Activated CD8-positive, alpha-beta memory T cell treated with anti-CD3 and anti-CD28 coated beads for 1 hour (primary cell): ENCODE measurements at regions not wholly inside any gene's neighbourhood (a gene's known extent, or its start where the extent isn't known, plus 50 kb on each side); places are given as distances from the start of the nearest gene placed in this dataset.

Source experiments
- DNase-seq, 2 donors: peaks; one replicate each; pipeline ENCODE4 v3.0.0-alpha.2; 2020; ENCODE audit warnings: low read depth in 1 of 2; ENCODE audit errors: extremely low read depth in 1 of 2

DNA sequence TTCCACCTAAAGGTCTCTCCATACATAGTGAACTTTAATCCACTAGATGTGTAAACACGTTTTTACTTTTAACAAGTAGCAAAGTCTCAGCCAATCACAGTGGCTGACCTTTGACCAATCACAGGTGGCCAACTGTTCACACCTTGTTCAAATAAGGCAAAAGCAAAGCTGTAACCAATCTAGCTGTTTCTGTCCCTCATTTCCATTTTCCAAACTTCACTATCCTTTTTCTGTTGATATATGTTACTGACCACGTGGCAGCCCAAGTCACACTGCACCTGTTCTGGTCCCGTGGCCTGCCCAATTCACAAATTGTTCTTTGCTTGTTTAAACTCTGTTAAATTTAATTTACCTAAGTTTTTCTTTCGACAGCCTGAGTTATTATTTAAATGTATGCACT, 393.5 kb upstream of the NETO1 start:
- DNase-seq: no peak

DNA sequence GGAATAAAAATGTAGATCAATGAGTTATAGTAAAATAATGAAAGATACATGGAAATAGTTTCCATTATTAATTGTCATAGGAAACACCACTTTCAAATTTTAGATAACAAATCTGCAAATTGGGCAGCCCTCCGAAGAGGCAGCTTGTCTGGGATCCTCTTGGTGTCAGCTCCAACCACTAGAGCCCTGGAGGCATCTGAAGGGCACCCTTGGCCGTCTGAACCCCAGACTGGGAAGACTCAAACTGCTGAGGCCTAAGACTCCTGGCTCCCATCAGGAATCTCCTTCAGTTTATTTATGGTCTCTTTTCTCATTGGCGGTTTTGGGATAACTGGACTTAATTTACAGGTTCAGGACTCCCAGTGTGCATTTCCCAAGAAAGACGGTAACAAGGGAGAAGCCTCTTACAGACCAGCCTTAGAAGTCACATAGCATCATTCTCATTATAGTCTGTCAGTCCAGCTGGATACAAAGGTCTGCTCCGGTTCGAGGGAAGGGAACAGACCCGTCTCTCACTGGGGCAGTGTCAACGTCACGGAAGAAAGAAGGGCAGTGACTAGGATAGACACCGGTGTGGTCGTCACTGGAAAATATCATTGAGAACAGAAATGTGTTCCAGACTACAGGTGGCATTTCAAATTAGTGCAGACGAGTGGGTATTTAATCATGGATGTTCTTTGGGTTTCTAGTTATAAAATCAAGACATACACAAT, 390.7 kb upstream of the NETO1 start:
- DNase-seq: no peak

DNA sequence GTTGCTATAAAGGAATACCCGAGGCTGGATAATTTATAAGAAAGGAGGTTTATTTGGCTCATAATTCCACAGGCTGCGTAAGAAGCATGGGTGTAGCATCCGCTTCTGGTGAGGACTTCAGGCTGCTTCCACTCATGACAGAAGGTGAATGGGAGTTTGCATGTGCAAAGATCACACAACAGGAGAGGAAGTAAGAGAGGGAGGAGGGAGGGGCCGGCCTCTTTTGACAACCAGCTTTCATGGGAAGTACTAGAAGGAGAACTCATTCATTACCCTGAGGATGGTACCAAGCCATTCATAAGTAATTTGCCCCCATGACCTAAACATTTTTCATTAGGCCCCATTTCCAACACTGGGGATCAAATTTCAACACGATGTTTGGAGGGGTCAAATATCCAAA, 386.8 kb upstream of the NETO1 start:
- DNase-seq: no peak

DNA sequence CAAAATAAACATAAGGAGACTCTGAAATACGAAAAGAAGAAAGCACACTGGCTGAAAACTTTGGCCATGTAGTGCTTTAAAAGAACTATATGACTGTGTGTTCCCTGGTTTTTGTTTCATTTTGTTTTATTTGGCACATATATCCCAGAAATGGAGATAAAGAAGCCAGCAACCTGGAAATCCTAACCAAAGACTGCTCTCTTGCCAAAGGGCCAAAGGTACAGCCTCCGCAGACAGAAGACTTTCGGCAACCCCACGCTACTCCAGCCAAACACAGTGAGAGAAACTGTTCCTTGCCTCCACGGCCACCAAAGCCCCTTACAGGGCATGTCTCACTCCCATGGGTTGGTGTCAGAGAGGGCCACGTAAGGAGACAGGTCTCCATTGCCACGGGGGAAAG, 381.2 kb upstream of the NETO1 start:
- DNase-seq: no peak

DNA sequence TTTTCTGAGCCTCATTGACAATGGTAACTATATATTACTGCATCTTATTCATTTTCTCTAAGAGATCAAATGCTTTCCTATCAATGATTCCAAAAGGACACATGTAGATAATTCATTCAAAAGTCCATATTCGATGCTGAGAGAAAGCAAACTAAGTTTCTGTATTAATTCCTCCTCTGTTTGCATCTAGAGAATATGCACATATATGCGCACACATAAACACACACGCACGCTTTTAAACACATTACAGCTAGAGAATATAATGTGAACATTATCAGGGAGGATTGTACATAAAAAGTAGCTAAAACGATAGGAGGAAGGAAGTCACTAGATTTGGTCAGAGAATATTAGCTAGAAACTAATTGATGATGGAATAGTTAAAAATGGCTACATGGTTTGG, 379.0 kb upstream of the NETO1 start:
- DNase-seq: no peak

DNA sequence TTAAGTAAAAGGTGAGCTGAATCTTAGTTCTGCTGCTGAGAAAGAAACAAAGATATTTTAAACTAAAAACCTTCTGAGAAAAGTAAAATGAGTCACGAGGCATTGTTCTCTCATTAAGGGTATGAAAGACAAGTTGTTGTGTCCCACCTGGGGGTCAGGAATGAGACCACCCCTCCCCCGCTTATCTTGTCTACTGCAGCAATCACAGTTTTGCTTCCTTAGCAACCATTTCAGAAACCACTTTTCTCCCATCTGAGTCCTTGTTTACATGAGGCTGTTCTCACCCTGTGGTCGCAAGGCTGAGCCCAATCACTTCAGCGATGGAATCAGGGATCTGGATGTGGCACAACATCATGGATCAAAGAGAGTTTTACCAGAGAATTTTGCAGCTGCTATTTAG, 377.6 kb upstream of the NETO1 start:
- DNase-seq: no peak

DNA sequence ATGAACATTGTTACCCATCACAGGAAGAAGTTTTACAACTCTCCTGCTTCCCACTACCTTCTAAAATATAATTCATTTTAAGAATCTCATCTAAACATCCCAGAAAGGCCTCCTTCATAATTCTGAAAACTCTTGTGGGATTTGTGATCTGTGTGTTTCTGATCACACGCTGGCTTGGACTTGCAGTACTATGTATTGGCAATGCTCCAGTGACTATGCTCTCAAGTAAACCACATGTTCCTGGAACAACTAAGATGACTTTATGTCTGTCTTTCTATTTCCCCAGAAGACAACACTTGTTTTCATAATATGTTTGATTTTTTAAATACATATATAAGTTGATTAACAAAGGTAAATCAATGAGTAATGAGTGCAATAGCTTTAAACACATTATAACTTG, 376.6 kb upstream of the NETO1 start:
- no peak for DNase-seq

DNA sequence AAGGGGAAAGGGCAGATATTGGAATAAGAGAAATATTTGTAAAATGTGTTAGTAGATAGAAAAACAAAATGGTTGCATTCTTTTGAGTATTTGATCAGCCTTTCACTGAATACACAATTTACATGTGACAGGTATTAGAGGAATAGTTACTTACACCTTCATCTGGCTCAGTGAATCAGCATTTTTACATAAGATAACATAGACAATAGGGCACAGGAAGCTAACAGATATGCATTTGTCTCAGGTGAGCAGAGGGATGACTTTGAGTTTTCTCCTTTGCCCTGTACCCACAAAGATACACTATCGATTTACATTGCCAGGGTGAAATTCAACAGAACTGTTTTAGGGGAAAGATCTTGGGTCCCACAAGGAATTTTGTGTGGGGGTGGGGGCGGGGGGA, 373.1 kb upstream of the NETO1 start:
- DNase-seq: no peak

DNA sequence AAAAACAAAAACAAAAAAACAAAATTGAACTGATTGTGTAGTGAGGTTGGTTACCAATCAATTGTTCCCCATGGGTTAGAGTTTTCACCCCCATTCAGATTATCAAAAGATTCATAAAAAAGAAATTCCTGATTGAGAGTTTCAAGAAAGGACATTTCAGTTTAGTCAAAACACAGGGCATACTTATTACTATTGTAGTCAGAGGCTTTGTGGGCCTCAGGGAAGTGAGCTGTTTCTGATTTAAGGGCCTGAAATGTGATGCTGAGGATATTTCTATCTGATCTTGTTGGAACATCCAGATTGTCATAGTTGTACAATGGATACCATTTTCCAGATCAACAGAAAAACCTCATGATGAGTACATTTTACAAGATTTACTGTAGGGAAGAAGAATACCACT, 368.1 kb upstream of the NETO1 start:
- no peak for DNase-seq

DNA sequence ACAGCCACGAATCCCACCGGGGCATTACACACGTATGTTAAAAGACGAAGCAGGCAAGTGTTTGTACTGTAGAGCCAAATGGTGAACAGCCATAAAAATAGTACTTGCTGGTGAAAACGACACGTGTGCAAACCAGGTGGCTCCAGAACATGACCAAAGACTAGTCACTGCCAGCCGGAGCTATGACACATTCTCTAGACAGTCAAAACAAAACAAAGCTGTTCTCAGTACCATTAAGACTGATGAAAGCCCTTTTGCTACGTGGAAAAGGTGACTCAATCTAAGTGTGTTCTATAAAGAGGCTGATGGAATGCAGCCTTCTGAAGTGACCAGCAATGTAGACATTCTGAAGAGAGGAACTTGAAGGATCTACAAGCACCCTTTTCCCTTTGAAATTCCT, 367.7 kb upstream of the NETO1 start:
- no peak for DNase-seq

DNA sequence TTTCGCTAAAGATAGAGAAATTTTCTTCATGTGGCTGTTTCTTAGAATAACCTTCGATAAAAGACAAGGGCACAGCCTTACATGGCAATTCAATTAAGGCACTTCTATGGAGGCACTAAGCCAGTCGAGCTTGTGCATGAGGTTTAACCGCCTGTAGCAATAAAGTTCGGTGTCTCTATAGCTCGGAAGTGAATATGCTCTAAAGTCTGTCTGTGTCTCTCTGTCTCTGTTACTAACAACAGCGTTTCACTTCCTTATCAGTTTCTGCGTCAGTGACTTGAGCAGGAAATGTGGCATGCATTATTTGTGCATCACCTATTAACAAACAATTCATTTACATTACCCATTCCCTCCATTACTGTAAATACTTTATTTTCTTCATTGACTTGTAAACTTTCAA, 365.1 kb upstream of the NETO1 start:
- DNase-seq: no peak

DNA sequence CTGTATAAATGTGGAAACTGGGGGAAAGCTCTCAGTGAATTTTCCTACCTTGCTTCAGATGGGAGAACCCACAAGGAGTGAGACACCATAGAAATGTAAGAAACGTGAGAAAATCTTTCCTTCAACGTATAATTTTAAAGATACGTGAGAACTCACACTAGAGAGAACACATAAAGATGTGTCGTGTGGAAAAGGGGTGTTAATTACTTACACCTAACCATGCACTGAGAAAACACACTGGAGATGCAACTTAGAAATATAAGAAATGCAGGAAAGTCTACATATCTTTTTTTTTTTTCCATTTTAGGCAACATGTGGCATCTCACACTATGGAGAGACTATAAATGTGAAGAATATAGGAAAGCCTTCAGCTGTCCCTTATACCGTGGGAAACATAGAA, 352.9 kb upstream of the NETO1 start:
- DNase-seq: no peak

DNA sequence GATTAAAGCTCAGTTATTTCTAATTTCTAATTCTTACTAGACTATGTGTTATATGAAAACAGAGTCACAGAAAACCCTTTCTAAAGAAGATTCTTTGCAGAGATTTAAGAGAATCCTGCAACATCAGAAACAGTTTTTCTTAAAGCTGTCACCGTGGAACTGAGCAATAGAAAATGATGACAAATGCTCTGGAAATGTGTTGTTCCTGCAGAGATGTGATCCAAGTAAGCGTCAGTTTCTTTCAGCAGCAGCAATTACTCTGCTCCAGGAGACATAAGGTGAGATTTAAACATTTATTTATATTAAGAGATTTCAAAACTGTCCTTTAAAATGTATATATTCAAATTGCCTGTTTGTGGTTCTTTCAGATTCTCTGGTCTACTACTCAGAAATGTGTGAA, 350.5 kb upstream of the NETO1 start:
- no peak for DNase-seq

DNA sequence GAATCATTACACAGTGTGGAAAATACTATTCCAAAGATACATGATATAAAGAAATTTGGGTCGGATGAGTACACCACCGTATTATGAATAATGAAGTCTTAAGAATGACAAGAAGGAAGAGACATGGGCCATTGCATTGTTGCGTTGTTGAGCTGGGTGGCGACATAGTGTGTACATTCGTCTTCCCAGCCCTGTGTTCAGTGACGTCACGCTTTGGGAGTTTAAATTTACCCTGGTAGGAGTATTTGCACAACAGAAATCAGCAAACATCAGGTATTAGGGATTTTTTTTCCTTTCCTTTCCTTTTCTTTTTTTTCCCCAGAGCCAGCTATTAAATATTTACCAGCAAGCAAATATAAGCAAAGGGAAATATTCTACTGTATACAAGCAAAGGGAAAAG, 347.2 kb upstream of the NETO1 start:
- no peak for DNase-seq

DNA sequence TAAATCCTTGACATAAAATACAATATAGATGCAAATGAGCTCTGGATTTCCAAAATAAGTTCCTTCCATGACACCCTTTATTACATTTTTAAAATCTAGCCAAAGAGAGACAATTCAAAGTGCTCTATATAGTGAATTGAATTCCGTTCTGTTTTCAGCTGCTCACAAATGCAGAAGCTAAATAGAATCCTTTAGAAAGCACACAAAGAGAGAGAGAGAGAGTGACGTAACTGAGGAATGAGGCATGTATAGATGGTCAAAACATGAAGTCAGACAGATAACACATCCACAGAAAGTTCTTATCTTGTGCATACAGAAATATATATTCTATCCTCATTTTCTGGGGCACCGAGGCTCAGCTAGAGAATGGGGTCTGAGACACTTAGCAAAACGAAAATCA, 344.7 kb upstream of the NETO1 start:
- DNase-seq: no peak

DNA sequence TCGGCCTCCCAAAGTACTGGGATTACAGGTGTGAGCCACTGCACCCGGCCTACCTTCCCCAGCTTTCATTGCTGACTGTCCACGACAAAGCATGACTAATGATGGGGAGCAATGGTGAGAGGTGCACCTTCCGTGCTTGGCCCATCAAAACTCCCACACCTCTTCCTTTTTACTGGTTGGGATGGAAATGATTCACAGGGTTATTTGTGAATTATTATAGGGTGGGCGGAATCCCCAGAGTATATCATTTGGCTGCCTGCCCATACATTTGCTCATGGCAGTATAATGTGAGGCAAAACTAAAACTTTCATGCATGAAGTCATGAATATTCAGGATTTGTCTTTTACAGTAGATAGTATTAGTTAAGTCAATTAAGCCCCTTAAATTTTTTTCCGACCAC, 334.2 kb upstream of the NETO1 start:
- DNase-seq: no peak

DNA sequence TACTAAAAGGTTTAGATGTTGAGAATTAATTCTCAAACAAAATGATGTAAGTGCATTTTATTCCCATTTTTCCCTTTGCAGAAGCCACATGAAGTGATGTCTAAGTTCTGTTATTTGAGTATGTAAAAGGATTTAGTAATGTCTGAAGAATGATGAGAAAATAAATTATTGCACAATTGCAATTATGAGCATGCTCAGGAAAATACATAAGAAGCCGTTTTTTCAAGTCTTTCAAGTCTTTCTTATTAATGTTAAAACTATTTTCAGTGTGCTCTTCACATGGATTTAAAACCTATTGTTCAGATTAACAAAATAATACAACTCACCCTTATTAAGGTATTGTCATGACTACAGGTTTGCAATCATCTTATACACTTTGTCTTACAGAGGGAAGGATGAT, 331.4 kb upstream of the NETO1 start:
- DNase-seq: no peak

DNA sequence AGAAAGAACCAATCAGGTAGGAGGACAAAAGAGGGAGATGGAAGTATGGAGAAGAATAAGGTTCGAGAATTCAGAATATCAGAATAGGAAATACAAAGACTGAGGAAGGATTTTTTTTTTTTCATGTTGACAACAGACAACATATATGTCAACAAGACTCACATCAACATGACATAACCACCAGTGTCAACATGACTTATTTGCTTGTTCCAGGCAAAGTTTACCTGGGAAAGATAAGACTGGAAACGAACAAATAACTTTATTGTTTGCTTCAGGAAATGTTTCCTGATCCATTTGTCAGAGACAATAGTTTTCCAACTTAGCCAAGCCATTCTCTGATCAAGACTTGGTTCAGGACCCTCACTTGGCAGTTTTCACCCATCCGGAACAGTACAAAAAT, 321.9 kb upstream of the NETO1 start:
- DNase-seq: no peak

DNA sequence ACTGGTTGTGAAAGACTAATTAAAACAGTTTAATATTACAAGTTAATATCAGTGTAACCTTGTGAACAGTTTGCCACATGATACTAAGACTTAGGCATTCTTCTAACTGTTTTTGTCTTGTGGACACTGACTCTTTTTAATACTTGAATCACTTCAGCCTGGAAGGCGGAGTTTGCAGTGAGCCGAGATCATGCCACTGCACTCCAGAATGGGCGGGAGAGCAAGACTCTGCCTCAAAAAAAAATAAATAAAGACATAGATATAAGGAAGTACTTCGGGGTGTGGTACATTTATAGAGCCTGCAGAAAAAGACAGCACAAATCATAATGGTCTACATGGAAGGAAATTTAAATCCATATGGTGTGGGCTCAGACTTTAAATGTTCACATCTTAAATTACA, 300.4 kb upstream of the NETO1 start:
- DNase-seq: no peak

DNA sequence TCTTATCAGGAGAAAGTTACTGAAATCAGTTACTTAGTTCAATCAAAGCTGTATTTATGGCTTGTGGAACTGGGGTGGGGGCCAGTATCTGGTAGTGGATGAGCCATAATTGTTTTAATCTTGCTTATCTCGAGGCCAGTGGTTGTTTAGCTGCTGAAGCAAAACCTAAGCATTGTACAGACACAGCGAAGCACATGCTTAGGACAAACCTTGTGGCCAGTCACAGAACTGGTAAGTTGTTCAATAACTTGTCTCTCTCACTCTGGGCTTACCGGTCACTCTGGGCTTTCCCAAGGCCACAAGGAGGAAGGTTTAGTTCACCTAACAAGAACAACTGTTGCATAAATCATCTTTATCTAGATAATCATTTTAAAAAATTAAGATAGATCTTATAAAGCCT, 296.6 kb upstream of the NETO1 start:
- no peak for DNase-seq

DNA sequence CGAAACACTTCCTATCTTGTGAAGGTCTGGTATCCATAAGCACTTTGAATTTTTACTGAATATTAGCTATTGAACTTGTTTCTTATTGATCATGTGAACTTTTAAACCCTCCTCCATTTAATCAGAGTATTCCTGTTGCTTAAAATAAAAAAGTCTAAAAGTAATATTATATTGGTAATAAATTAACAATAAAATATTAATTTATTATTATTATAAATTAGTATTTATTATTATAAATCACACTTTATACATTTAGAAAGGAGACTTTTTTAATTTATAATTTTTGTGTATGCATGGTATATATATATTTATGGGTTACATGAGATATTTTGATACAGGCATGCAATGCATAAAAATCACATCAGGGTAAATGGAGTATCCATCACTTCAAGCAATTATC, 295.4 kb upstream of the NETO1 start:
- no peak for DNase-seq

DNA sequence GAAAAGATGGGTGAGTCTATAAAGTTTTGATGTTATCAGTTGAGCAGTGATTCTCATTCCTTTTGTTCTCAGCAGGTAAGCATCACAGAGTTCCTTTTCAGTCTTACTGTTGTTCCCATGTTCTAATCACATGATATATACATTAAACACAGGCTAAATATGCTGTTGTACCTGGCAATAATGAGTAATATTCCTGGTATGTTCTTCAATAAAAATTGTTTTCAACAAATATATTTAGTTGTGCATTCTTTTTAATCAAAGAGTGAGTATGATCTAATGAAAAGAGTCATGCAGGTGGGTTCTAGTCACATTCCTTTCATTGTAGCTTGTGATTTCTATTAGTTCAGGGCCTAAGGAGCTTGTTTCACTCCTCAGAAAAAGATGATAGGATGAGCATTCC, 288.3 kb upstream of the NETO1 start:
- no peak for DNase-seq

DNA sequence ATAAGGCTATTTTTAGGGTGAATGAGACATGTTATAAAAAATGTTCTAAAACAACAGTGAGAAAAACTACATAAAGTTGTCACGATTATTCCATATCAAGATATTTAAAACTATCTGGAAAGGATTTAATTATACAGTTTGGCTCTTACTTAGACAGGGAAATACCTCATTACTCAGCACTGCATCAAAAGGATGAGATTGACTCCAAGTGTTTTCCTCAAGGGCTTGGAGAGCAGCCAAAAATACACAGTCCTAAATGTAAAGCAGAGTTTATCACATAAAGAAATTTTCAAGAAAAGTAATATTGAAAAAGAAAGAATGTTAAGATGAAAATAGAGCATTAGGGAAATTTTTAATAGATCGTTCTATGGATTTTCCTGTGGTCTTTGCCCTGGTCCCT, 285.5 kb upstream of the NETO1 start:
- no peak for DNase-seq

DNA sequence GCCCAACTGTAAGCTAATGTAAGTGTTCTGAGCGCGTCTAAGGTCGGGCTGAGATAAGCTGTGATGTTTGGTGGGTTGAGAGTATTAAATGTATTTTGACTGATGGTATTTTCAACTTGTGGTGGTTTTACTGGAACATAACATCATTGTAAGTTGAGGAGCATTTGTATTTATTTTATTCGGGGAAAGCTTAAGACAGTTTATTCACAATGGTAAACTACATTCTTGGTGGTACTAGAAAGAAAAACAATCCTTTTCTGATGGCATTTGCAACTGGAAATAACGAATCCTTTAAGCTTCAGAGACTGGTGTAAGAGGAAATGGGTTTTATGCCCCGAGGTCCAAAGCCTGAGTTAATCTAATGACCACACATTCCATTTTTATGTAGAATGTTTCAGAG, 283.3 kb upstream of the NETO1 start:
- no peak for DNase-seq
